ENCODE measurements at regions not wholly inside any gene's neighbourhood (a gene's known extent, or its start where the extent isn't known, plus 50 kb on each side); places are given as distances from the start of the nearest gene placed in this dataset.

DNA sequence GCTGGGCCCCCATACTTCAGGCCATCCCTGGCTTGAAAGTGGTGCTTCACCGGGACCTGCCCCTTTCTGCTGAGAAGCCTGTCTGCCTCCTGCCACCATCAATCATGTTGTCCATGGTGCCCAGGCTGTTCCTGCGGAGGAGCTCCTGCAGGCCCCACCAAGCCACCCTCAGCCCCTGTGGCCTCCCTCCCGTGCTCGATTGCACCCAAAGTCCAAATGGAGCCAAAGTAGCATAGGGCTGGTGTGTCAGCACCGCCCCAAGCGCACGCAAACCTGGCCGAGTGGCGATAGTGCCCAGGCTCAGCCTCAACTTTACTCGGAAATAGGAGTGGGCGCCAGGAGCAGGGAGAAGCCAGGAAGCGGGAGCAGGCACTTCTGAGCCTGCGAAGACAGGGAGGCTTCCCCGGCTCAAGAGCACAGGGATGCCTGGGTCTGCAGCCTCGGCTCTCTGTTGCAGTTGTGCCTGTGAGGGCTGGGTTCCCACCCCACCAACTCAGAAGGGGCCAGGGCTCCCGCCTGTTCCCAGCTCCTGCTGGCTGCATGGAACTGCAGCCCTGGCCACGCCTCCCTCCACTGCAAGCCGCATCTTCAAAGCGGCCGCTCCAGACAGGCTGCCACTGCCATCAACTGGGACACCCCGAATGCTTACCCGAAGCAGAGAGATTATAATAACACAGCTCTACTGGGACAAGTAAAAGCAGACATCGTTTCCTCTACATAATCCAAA, 203.0 kb downstream of the ARRDC4 start:
- no peak for TF ChIP-seq SRF (IDR thresholded peaks at IDR 0.05; ENCODE audit: low read depth)
- H4K20me1 ChIP-seq (ENCODE audit: insufficient read depth), result no peaks in the 10 kb centered on the region
- H3K4me3 ChIP-seq (replicated peaks in 1 of 2; ENCODE audit: low read depth in 1 of 2, low read length in 2 of 2), result no peak overlapping the region
- no peaks in the 10 kb centered on the region for H3K79me2 ChIP-seq (ENCODE audit: insufficient read depth, low read length)
- no peaks in the 10 kb centered on the region for H3K27me3 ChIP-seq (ENCODE audit: insufficient read depth, low read length)
- no peak overlapping the region for H2AFZ ChIP-seq (ENCODE audit: low read depth, low read length, poor library complexity, severe bottlenecking)
- DNase-seq (ENCODE audit: low read depth, low spot score), result no peak
- H3K27ac ChIP-seq (ENCODE audit: low read depth, low read length), result no peak overlapping the region
- H3K36me3 ChIP-seq (ENCODE audit: control insufficient read depth in 1 of 2, insufficient read depth in 2 of 2, low read length in 2 of 2), result no peaks in the 10 kb centered on the region
- intact Hi-C loops (cut with micrococcal nuclease), result no loop called here
- ChIA-PET CTCF (no interaction called here), POLR2A (no interaction called here), RAD21 (ENCODE audit: low non-redundant PET in 1 of 2, low total read pairs in 2 of 2, uncharacterized antibody in 2 of 2, unreplicated experiment in 2 of 2) (no interaction called here)
- no peak overlapping the region for H3K4me2 ChIP-seq (ENCODE audit: low read length)
- ATAC-seq, result no peak
- no peak overlapping the region for H3K9ac ChIP-seq (ENCODE audit: low read length)
- H3K9me2 ChIP-seq (ENCODE audit: insufficient read depth), result no peaks in the 10 kb centered on the region
- H3K9me3 ChIP-seq (ENCODE audit: control insufficient read depth in 1 of 2, insufficient read depth in 1 of 2, low read depth in 1 of 2, low read length in 2 of 2), result no peaks in the 10 kb centered on the region
- H3K4me1 ChIP-seq (ENCODE audit: control insufficient read depth in 1 of 2, insufficient read depth in 2 of 2, low read length in 2 of 2), result no peaks in the 10 kb centered on the region
- BruUV-seq (replicated peaks), result no TSS peak

DNA sequence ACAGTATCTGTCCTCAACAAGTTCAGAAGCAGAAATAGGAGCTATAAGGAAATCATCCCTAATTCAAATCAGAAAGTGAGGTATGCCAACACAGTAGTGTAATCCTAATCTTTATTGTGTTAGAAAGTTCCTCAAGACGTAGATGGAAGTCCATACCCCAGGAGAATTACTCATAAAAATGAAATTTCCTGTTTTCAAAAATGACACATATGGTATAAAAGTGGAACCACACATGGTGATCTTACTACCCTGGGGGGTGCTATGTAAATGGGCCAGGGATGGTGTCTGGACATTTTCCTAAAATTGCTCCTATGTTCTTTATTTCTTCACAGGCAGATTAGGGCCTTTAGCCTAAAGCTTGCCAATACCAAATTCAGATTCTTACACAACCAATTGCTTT, 204.1 kb downstream of the ARRDC4 start:
- BruUV-seq (replicated peaks), result no TSS peak
- H3K9me2 ChIP-seq (ENCODE audit: insufficient read depth), result no peaks in the 10 kb centered on the region
- no peak overlapping the region for H3K4me3 ChIP-seq (replicated peaks in 1 of 2; ENCODE audit: low read depth in 1 of 2, low read length in 2 of 2)
- H3K4me1 ChIP-seq (ENCODE audit: control insufficient read depth in 1 of 2, insufficient read depth in 2 of 2, low read length in 2 of 2), result no peaks in the 10 kb centered on the region
- no peaks in the 10 kb centered on the region for H3K79me2 ChIP-seq (ENCODE audit: insufficient read depth, low read length)
- H3K36me3 ChIP-seq (ENCODE audit: control insufficient read depth in 1 of 2, insufficient read depth in 2 of 2, low read length in 2 of 2), result no peaks in the 10 kb centered on the region
- no peak overlapping the region for H3K9ac ChIP-seq (ENCODE audit: low read length)
- intact Hi-C loops (cut with micrococcal nuclease), result no loop called here
- no peaks in the 10 kb centered on the region for H3K9me3 ChIP-seq (ENCODE audit: control insufficient read depth in 1 of 2, insufficient read depth in 1 of 2, low read depth in 1 of 2, low read length in 2 of 2)
- no peaks in the 10 kb centered on the region for H3K27me3 ChIP-seq (ENCODE audit: insufficient read depth, low read length)
- TF ChIP-seq EZH2phosphoT487 (IDR thresholded peaks at IDR 0.05; ENCODE audit: borderline replicate concordance), result no peak
- TF ChIP-seq, protein P1, sequence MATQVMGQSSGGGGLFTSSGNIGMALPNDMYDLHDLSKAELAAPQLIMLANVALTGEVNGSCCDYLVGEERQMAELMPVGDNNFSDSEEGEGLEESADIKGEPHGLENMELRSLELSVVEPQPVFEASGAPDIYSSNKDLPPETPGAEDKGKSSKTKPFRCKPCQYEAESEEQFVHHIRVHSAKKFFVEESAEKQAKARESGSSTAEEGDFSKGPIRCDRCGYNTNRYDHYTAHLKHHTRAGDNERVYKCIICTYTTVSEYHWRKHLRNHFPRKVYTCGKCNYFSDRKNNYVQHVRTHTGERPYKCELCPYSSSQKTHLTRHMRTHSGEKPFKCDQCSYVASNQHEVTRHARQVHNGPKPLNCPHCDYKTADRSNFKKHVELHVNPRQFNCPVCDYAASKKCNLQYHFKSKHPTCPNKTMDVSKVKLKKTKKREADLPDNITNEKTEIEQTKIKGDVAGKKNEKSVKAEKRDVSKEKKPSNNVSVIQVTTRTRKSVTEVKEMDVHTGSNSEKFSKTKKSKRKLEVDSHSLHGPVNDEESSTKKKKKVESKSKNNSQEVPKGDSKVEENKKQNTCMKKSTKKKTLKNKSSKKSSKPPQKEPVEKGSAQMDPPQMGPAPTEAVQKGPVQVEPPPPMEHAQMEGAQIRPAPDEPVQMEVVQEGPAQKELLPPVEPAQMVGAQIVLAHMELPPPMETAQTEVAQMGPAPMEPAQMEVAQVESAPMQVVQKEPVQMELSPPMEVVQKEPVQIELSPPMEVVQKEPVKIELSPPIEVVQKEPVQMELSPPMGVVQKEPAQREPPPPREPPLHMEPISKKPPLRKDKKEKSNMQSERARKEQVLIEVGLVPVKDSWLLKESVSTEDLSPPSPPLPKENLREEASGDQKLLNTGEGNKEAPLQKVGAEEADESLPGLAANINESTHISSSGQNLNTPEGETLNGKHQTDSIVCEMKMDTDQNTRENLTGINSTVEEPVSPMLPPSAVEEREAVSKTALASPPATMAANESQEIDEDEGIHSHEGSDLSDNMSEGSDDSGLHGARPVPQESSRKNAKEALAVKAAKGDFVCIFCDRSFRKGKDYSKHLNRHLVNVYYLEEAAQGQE (IDR thresholded peaks at IDR 0.05; ENCODE audit: low read depth), result no peak
- TF ChIP-seq CEBPB (IDR thresholded peaks at IDR 0.05; ENCODE audit: low read depth), result no peak
- TF ChIP-seq EGR1 (IDR thresholded peaks at IDR 0.05; ENCODE audit: low read depth), result no peak
- TF ChIP-seq, protein P2, sequence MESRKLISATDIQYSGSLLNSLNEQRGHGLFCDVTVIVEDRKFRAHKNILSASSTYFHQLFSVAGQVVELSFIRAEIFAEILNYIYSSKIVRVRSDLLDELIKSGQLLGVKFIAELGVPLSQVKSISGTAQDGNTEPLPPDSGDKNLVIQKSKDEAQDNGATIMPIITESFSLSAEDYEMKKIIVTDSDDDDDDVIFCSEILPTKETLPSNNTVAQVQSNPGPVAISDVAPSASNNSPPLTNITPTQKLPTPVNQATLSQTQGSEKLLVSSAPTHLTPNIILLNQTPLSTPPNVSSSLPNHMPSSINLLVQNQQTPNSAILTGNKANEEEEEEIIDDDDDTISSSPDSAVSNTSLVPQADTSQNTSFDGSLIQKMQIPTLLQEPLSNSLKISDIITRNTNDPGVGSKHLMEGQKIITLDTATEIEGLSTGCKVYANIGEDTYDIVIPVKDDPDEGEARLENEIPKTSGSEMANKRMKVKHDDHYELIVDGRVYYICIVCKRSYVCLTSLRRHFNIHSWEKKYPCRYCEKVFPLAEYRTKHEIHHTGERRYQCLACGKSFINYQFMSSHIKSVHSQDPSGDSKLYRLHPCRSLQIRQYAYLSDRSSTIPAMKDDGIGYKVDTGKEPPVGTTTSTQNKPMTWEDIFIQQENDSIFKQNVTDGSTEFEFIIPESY (IDR thresholded peaks at IDR 0.05; ENCODE audit: extremely low read depth, insufficient replicate concordance, low read length), result no peak
- ChIA-PET POLR2A (no interaction called here), CTCF (no interaction called here), RAD21 (ENCODE audit: low non-redundant PET in 1 of 2, low total read pairs in 2 of 2, uncharacterized antibody in 2 of 2, unreplicated experiment in 2 of 2) (no interaction called here)
- H3K4me2 ChIP-seq (ENCODE audit: low read length), result no peak overlapping the region
- no peaks in the 10 kb centered on the region for H4K20me1 ChIP-seq (ENCODE audit: insufficient read depth)
- no peak overlapping the region for H2AFZ ChIP-seq (ENCODE audit: low read depth, low read length, poor library complexity, severe bottlenecking)
- no peak for DNase-seq (ENCODE audit: low read depth, low spot score)
- H3K27ac ChIP-seq (ENCODE audit: low read depth, low read length), result no peak overlapping the region
- ATAC-seq, result no peak
